HG02642 (cell line): ENCODE measurements at regions not wholly inside any gene's neighbourhood (a gene's known extent, or its start where the extent isn't known, plus 50 kb on each side); places are given as distances from the start of the nearest gene placed in this dataset.
"Not testable (repeated sequence)": the region's sequence is repeated elsewhere in the genome, so short reads cannot be mapped to it uniquely, and the experiment has no call there.

Experiments used
- ATAC-seq: cut with Tn5 transposase; IDR thresholded peaks from one replicate; pipeline ENCODE4 v1.9.1; 2021; ENCODE audit warnings: mild to moderate bottlenecking; ENCODE audit not compliant: unreplicated experiment, poor library complexity

DNA sequence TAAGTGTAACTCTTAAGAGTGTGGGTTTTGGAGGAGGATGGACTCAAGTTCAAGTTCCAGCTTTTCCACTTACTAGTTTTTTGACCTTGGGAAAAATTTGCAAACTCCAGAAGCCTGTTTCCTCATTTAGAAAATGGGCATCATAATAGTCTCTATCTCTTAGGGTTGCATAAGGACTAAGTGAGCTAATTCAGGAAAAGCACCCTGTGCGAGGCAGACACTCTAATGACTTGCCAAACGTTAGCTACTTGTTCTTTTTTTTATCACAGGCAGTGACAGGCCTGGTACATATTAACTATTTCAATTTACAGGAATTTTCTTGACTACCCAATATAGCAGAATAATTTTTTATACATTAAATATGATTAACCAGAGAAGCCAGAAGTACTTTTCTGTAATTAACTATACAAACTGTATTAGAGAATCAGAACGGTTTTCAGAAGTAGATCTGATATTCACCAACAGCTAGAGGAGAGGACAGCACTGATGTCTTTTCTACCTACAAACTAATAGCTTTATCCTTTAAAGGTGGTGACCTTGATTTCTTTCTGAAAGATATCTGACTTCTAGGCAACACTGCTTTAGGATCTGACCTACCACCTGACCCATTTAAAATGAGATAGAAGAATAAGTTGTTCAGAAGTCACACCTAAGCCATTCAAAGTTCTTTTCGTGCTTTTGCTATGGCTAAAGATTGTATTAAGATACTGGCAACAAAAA lies 139.6 kb upstream of the HAND2 start:
- ATAC-seq: no peak

DNA sequence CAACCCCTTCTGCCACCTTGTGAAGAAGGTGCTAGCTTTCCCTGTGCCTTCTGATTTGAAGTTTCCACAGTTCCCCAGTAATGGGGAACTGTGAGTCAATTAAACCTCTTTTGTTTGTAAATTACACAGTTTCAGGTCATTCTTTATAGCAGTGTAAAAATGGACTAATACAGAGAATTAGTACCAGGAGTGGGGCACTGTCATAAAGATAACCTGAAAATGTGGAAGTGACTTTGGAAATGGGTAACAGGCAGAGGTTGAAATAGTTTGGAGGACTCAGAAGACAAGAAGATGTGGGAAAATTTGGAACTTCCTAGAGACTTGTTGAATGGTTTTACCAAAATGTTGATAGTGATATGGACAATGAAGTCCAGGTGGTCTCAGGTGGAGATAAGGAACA lies 131.0 kb upstream of the HAND2 start:
- ATAC-seq: no peak

DNA sequence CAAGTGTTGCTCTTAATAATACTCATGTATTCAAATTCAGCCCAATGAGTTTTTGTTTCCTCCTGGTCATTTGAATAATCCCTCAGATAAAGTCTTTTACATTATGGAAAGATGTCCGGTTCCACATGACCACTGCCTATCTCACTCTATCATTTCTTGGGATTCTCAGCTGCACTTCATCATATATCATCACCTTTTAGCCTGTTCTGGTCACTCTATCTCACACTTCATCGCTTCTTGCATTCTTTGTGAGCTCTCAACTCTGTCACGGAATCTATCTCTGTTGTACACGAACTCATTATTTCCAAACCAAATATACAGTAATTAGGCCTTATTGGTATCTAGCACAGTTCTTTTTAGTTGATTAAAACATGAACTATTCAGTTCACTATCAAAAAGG lies 126.9 kb upstream of the HAND2 start:
- no peak for ATAC-seq

DNA sequence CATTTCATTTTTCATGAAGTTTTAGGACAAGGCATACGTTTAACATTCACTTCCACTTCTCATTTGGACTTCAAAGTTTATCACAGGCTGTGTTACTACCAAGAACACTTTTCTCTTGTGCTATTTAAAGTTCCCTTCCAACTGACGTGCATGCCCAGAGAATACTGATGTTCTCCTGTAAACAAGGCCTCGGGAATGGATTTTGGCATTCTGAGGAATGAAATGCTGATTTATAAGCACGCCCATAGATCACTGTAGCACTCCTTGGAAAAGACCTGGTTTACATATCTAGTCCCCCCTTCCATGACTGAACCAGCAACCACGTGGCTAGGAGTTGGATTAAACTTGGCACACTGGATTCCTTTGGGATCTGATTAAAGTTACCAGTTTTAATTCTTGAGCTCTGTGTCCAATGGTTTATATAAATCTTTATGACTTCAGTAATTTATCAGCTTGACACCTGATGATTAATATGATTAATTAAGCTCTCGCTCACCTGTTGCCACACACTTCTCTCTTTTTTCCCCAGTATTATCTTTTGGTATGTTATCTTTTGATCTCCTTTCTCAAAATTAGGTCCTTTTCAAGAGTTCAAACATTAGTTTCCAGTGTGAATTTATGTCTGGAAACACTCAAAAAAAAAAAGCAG lies 122.4 kb upstream of the HAND2 start:
- no peak for ATAC-seq

DNA sequence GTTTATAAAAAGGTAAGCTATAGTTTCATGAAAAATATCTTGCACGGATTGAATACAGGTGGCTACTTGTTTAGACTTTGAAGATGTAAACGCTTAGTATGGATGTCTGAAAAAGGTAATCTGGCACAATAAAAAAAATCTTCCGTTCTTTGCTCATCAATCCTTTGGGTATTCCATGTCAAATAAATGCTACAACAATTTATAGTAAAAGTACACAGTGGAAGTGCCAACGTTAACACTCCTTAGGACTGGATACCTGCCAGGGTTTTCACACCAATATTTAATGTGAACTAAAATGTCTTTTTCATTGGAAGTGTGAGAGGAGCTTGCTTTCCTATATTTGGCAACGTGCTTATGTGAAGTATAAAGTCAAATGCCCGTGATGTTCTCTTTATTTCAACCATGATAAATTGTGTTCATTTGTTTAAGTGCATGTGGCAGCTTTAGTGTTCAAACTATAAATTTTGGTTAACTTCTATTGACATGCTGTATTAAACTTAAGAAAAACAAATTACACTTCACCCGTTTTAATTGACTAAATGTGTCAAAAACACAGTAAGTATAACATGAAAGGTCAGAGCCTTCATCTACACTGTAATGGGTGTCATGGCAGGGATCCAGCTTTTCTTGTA lies 121.7 kb upstream of the HAND2 start:
- no peak for ATAC-seq

DNA sequence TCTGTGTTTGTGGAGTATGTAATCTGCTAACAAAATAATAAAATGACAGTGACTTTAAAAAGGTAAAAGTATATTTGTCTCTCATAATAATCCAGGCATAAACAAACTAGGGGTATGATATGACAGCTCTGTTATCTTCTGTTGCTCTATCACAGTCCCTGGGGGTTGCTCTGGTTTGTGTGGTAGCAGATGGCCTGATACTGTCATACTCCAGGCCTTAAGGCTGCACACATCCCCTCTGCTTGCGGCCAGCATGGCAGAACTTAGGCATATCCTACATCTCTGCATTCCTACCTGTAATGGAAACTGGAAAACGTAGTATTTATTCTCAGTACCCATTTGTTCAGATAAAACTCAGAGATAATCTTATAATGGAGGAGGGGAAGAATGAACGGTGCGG lies 117.9 kb upstream of the HAND2 start:
- ATAC-seq: no peak

DNA sequence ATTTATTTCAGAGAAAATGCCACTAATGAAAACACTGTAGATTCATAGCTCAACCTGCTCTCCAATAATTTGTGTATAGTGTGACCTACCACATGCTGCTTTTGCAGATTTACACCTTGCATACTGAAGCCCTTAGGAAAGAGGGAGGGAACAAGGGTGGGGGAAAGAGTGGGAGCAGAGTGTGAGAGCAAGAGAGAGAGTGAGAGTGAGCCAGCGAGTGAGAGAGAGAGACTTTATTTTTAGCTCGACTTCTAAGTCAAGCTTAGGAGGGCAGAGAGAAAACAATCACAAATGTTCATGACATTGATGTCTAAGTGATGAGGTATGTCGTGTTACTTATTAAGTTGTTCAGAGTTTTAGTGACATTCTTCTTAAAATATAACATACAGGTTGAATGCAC lies 112.5 kb upstream of the HAND2 start:
- ATAC-seq: no peak

DNA sequence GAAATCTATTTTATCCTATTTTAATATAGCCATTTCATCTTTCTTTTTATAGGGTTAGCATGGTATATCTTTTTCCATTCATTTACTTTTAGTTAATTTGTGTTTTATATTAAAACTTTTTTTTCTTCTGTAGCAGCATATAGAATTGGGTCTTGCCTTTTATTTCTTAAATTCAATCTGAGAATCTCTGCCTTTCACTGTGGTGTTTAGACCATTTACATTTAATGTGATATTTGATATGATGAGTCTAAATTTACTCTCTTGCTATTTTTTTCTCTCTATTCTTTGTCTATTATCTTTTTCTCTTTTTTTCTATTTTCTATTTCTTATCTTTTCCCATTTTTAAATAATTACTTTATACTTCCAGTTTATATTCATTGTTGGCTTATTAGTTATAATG lies 105.4 kb upstream of the HAND2 start:
- no peak for ATAC-seq

DNA sequence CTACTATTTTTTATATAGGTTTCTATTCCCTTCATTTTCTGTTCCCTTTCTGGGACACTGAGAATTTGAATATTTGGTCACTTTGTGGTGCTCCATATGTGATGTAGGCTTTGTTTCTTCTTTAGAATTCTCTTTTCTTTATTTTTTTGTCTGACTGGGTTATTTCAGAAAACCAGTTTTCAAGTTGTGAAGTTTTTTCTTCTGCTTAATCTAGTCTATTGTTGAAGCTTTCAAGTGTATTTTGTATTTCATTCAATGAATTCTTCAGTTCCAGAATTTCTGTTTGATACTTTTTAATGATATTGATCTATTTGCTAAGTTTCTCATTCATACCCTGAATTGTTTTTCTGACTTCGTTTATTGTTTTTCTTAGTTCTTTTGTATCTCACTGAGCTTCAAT lies 96.2 kb upstream of the HAND2 start:
- no peak for ATAC-seq

DNA sequence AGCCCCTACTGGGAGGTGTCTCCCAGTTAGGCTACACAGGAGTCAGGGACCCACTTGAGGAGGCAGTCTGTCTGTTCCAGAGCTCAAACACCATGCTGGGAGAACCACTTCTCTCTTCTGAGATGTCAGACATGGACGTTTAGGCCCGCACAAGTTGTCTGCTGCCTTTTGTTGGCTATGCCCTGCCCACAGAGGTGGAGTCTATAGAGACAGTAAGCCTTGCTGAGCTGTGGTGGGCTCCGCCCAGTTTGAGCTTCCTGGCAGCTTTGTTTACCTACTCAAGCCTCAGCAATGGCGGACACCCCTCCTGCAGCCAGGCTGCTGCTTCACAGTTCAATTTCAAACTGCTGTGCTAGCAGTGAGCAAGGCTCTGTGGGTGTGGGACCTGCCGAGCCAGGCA lies 88.6 kb upstream of the HAND2 start:
- ATAC-seq: not testable (repeated sequence)

DNA sequence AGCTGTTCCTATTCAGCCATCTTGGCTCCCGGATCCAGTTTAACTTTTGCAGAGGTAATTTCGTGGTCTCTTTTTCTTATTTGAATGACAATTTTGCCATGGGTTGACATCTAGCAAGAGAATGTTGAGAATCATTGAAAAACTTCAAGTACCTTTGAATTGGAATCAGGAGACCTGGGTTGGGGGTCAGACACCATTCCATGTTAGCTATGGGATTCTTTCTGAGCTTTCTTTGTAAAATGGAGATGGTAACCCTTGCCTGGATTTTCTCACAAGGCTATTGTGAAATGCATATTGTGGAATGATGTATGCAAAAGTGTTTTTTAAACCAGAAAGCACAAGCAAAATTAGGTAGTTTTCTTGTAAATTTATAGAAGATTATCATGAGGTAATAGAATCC lies 79.1 kb upstream of the HAND2 start:
- no peak for ATAC-seq

DNA sequence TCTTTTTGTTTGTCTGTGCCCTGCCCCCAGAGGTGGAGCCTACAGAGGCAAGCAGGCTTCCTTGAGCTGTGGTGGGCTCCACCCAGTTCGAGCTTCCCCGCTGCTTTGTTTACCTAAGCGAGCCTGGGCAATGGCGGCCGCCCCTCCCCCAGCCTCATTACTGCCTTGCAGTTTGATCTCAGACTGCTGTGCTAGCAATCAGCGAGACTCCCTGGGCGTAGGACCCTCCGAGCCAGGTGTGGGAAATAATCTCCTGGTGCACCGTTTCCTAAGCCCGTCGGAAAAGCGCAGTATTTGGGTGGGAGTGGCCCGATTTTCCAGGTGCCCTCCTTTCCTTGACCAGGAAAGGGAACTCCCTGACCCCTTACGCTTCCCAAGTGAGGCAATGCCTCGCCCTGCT lies 78.6 kb upstream of the HAND2 start:
- ATAC-seq: not testable (repeated sequence)

DNA sequence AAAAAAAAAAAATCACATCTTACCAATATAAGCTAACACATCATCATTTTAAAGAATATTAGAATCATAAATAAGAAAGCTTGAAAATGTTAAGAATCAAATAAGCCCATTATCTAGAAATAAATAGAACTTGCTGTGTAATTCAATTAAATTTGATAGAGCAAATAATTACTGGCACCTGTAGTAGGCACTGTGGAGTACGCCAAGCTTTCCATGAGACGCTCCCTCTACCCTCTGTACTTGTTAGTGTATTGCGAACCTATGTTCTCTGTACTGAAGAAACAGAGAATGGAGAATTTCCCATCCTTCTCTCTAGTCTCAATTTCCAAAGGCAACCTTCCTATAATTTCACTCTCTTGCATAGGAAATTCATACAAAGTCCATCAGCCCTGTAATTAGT lies 61.7 kb upstream of the HAND2 start:
- no peak for ATAC-seq

DNA sequence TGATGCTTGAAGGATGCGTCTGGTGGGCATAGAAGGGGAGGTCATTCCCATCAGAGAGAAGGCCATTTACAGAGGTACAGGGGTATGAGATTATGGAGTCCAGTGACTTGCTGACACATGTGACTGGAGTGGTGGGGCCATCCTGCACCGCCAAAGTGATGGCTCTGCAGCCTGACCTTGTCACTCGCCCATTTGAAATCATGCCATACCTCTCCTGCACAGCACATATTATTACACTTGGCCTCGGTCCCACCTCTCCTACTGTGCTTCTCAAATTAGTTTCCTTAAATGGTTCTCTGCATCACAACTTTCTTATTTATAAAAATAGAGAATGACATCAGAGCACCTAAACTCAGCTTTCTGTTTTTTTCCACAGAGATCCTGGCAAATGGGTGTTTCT lies 60.7 kb upstream of the HAND2 start:
- ATAC-seq: no peak

DNA sequence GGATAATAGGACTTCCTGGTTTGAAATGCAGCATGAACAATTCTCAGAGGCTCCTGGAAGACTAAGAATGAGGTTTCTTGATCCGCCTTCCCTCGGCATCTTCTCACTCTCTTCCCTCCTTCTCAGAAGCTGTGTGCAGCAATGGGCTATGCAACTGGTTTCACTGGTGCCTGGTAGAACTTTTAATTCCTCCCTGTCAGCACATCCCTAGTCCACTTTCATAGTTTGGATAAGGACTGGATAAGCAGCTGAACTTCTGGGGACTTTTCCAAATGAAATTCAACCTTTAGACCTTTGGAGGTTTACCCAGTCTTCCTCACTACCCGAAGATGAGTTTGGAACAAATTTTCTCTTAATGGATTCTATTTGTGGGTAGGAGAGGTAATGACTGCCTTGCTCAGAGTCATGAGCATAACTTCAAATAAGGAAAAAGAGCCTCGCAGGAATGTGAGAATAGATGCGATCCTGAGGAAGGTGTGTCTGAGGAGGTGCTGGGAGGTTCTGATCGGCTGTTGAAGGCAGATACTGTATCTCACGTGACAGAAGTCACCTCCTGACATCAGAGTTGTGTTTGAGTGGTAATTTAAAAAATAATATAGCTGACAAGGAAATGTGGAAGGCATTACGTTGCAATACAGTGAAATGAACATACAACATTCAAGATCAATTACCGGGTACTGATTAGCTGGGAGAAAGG lies 56.0 kb upstream of the HAND2 start:
- no peak for ATAC-seq

DNA sequence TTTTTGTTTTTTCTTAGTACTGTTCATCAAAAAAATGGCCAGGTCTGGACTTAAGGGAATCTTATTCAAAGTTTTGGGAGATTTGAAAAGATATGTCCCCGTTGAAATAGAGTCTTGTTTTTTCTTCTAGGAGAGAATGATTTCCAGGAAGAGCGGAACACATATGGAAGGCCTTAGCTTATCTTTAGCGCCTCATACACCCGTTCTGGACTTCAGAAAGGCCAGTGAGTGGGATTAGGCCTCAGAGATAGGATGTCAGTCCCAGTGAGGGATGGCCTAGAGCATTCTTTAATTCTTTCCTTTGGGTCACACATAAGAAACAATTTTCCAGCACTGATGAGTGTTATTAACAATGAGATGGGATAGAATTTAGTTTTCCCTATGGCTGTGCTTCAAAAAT lies 54.5 kb upstream of the HAND2 start:
- no peak for ATAC-seq
